Activated gamma-delta T cell treated with Interleukin-2 at 50 U/mL for 16 hours (primary cell): ENCODE measurements at regions not wholly inside any gene's neighbourhood (a gene's known extent, or its start where the extent isn't known, plus 50 kb on each side); places are given as distances from the start of the nearest gene placed in this dataset.
"Not testable (repeated sequence)": the region's sequence is repeated elsewhere in the genome, so short reads cannot be mapped to it uniquely, and the experiment has no call there.

ENCODE experiments used
- DNase-seq: peaks from one replicate; pipeline ENCODE4 v3.0.0-alpha.2; 2020

- not testable (repeated sequence) for DNase-seq
These were observed 62.8 kb downstream of the ARHGAP11B start for GRCh38 chr15:30688684-30689083.

GRCh38 chr15:30690153-30690552 is 64.2 kb downstream of the ARHGAP11B start:
- not testable (repeated sequence) for DNase-seq

- DNase-seq, result not testable (repeated sequence)
These were observed 69.9 kb downstream of the ARHGAP11B start for GRCh38 chr15:30695811-30696210.

- not testable (repeated sequence) for DNase-seq
These were observed 70.7 kb downstream of the ARHGAP11B start for GRCh38 chr15:30696439-30697314.

GRCh38 chr15:30697315-30697685 is 71.4 kb downstream of the ARHGAP11B start:
- not testable (repeated sequence) for DNase-seq

- DNase-seq, result not testable (repeated sequence)
These were observed 74.2 kb downstream of the ARHGAP11B start for GRCh38 chr15:30700006-30700597.

GRCh38 chr15:30707976-30708685 is 82.2 kb downstream of the ARHGAP11B start:
- not testable (repeated sequence) for DNase-seq

- not testable (repeated sequence) for DNase-seq
These were observed 82.9 kb downstream of the ARHGAP11B start for GRCh38 chr15:30708809-30709208.

- DNase-seq, result not testable (repeated sequence)
These were observed 92.2 kb downstream of the ARHGAP11B start for GRCh38 chr15:30718038-30718643.

- DNase-seq, result not testable (repeated sequence)
These were observed 93.4 kb downstream of the ARHGAP11B start for GRCh38 chr15:30719363-30719762.

GRCh38 chr15:30720825-30721224 is 94.9 kb downstream of the ARHGAP11B start:
- not testable (repeated sequence) for DNase-seq

GRCh38 chr15:30721529-30721928 is 95.6 kb downstream of the ARHGAP11B start:
- DNase-seq, result not testable (repeated sequence)

GRCh38 chr15:30723540-30724175 is 97.7 kb downstream of the ARHGAP11B start:
- DNase-seq, result not testable (repeated sequence)

- DNase-seq, result not testable (repeated sequence)
These were observed 104.1 kb downstream of the ARHGAP11B start for GRCh38 chr15:30729880-30730590.

- DNase-seq, result not testable (repeated sequence)
These were observed 104.7 kb downstream of the ARHGAP11B start for GRCh38 chr15:30730633-30731032.

- not testable (repeated sequence) for DNase-seq
These were observed 106.2 kb downstream of the ARHGAP11B start for GRCh38 chr15:30732100-30732499.

- not testable (repeated sequence) for DNase-seq
These were observed 110.1 kb downstream of the ARHGAP11B start for GRCh38 chr15:30735884-30736564.

- not testable (repeated sequence) for DNase-seq
These were observed 116.9 kb downstream of the ARHGAP11B start for GRCh38 chr15:30742796-30743195.

- not testable (repeated sequence) for DNase-seq
These were observed 123.1 kb downstream of the ARHGAP11B start for GRCh38 chr15:30749048-30749447.

GRCh38 chr15:30755036-30755687 is 129.2 kb downstream of the ARHGAP11B start:
- peak; percentile 56 for DNase-seq
